ENCODE measurements at regions not wholly inside any gene's neighbourhood (a gene's known extent, or its start where the extent isn't known, plus 50 kb on each side); places are given as distances from the start of the nearest gene placed in this dataset.
A peak's percentile ranks its signal among the peaks of the same experiment; 100 is the strongest.

- no peak for DNase-seq (ENCODE audit: low spot score)
Measured at GRCh38 chr20:58600756-58601155, 50.3 kb upstream of the STX16 start.

GRCh38 chr20:58599966-58600365 is 51.1 kb upstream of the STX16 start:
- DNase-seq (ENCODE audit: low spot score): no peak

GRCh38 chr20:58598211-58599015 is 52.7 kb upstream of the STX16 start:
- DNase-seq (ENCODE audit: low spot score): peak; percentile 72

DNA sequence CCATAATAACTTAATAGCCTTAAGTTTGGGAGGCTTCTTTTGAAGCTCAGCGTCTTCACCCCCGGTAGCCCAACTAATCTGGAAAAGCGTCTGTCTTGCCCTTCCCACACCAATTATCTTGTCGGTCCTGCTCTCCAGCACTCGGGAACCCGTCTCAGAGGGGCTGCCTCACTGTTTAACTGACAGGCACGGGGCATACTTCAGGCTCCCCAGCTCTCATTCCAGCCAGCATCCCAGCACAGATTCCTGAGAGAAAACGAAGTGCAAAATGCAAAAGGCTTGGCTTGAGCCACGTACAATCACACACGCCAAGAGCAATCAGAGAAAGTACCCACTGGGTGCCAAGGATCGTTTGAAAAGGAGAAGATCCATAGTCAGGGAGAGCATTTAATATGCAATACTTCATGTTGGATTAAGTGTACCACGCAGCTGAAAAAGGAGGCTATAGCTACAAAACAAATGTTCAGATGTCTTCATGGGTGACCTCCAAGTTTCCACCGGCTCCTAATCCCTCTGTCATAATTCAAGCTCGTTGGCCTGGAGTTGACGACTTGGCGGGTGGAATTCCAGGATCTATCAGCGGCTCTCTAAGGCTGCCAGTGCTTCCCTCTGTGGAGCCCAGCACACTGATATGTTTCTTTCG is 53.7 kb upstream of the STX16 start:
- no peak for DNase-seq (ENCODE audit: low spot score)

DNA sequence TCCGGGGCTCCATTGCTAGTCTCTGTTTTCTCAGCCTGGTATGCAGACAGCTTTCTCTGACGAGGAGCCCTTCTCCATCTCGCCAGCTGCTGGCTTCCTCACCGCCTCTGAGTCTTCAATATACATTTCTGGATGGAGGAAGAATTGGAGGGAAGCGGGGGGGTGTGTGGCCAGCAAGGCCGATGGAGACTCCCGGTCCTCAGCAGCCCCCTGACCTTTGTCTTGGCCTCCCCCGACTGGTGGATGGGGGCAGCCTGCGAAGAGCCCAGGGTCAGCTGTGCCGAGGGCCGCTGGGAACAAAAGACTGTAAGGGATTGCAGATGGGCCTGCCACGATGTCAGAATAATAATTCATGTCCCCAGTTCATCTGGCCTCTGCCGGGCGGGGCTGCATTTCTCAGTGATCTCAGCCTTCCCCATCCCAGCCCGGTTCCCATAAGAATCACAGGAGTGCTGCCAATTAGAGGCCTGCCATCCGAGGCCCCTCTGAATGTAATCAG is 54.3 kb upstream of the STX16 start:
- peak; percentile 79 for DNase-seq (ENCODE audit: low spot score)

DNA sequence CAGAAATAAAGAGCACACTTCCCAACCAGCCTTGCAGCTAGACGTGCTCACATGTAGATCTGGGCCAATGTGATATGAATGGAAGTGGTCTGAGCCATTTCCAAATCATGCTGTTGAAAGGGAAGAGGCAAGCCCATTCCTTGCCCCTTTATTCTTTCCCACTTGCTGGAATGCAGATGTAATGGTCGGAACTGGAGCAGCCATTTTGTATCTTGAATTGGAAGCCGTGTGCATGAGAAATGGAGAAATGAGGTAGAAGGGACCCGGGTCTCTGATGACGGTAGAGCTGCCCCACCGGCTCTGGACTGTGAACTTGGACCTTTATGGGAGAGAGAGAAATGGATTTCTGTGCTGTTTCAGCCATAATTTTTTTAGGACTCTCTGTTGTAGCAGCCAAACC is 54.8 kb upstream of the STX16 start:
- no peak for DNase-seq (ENCODE audit: low spot score)

DNA sequence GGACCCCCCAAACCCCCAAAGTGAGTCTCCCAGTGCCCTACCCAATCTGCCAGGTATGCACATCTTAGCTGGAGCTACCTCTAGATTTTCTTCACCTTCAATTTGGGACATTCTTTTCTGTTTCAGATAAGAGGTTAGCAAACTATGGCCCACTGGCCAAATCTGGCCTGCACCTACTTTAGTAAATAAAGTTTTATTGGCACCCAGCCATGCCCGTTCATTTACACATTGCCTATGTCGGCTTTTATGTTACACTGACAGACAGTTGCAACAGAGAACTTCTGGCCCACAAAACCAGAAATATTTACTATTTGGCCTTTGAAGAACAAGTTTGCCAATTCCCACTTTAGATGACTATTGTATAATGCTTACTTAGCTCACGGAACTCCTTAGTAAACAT is 55.9 kb upstream of the STX16 start:
- no peak for DNase-seq (ENCODE audit: low spot score)

DNA sequence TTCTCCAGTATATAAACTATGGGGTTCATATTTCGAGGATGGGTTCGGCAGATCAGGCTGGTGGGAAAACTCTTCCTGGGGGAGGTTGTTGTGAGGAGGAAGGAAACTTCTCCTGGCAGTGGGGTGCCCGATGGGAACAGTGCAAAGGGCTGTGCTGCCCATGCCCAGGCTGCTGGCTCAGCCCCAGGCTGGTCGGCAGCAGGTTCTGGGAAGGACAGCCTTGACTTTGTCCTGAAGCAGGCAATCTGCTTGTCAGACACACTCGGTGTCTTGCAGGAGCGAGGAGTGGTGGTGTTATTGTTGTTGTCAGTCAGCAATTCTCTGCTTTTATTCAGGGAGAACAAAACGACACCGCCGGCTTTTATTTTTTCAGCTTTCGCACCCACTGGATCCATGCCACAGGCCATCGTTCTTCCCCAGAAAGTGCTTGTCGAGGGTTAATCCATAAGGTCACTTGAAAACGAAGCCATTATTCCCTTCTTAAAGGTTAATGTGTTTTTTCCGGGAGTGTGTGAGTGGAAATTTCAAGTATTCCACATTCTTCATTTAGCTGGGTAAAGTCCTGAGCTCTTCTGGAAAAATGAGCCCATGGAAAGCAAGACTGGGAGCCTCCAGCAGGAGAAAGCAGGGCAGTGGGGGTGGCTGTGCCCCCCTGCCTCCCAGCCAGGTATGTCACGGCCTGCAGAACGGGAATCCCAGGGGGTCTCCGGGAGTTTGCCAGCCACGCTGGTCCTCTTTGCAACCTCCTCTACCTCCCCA is 57.0 kb upstream of the STX16 start:
- DNase-seq (ENCODE audit: low spot score): no peak

GRCh38 chr20:58592076-58592695 is 58.9 kb upstream of the STX16 start:
- DNase-seq (ENCODE audit: low spot score): no peak

DNA sequence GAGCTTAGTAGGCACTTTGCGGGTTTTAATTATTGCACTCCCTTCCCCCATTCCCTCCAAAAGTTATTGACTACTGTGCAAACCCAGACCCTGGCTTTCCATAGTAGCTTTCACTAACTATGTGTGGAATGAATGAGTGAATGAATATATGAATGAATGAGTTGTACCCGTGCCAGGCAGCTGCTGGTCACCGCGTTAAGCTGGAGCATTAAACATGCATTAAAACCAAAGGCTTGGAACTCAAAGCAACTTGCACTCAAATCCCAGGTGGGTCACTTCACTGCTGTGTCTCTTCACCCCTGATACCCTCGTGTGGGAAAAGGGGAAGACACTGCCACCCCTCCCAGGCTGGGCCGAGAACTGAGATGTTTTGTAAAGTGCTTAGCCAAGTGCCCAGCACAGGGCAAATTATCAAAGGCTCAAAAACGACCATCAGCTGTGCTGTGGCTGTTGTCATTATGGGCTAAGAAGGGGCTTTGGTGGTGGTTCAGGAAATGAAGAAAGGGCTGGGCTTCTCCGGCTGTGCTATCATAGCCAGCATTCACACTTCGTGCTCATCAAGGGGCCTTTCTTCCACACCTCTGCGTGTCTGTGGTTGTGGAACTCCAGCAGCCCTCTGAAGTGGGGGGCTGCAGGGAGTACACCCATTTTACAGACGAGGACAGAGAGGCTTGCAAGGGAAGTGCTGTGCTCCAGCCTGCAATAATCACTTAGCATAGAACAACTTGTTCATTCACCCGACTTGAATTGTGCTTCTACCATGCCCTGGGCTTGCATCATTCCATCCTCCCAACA is 60.2 kb upstream of the STX16 start:
- no peak for DNase-seq (ENCODE audit: low spot score)

- DNase-seq (ENCODE audit: low spot score): no peak
Measured at GRCh38 chr20:58587467-58587866, 63.6 kb upstream of the STX16 start.

DNA sequence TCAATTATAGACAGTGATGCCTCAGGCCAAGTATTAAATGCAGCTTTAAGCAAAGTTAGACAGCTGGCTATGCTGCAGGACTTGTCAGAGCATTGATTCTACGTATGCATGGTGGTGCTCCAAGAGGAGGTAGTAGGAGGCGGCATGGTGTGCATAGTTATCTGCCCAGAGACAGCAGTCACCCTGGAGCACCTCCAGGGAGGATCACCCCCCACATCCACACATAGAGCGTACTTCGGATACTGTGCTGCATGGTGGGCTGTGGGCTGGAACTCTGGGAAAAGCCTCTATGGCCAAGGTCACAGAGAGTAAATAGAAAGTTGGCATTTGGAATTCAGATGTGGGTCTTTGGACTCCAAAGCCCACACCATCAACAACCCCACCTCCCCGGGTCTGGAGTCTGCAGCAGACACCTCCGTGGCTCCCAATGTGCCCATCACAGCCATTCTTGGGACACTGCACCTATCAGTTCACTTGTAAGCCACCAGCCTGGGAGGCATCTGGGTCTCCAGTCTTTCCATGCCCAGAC is 64.5 kb upstream of the STX16 start:
- DNase-seq (ENCODE audit: low spot score): no peak

GRCh38 chr20:58585753-58586540 is 65.1 kb upstream of the STX16 start:
- peak; percentile 30 for DNase-seq (ENCODE audit: low spot score)

- no peak for DNase-seq (ENCODE audit: low spot score)
Measured at GRCh38 chr20:58584881-58585752, 66.0 kb upstream of the STX16 start.

GRCh38 chr20:58584051-58584824 is 66.8 kb upstream of the STX16 start:
- DNase-seq (ENCODE audit: low spot score): no peak

GRCh38 chr20:58583586-58583985 is 67.5 kb upstream of the STX16 start:
- no peak for DNase-seq (ENCODE audit: low spot score)

- DNase-seq (ENCODE audit: low spot score): peak; percentile 33
Measured at GRCh38 chr20:58583176-58583575, 67.9 kb upstream of the STX16 start.

- DNase-seq (ENCODE audit: low spot score): no peak
Measured at GRCh38 chr20:58580474-58580835, 65.3 kb upstream of the APCDD1L start.

Data from AG20443 (cell line).